ENCODE measurements at regions not wholly inside any gene's neighbourhood (a gene's known extent, or its start where the extent isn't known, plus 50 kb on each side); places are given as distances from the start of the nearest gene placed in this dataset.

- no peak for TF ChIP-seq CTCF (IDR thresholded peaks at IDR 0.05 in 8 of 11, conservative IDR thresholded peaks at IDR 0.05 in 3 of 11)
- no peak for TF ChIP-seq POLR2AphosphoS5 (IDR thresholded peaks at IDR 0.05)
- no peak for TF ChIP-seq POLR2A (IDR thresholded peaks at IDR 0.05)
These were observed 274.1 kb downstream of the TFAP2A start for GRCh38 chr6:10140824-10141223.

All from spleen (tissue), 7 donors.